GM18508 (cell line): ENCODE measurements at regions not wholly inside any gene's neighbourhood (a gene's known extent, or its start where the extent isn't known, plus 50 kb on each side); places are given as distances from the start of the nearest gene placed in this dataset.
"Not testable (repeated sequence)": the region's sequence is repeated elsewhere in the genome, so short reads cannot be mapped to it uniquely, and the experiment has no call there.

ENCODE experiments used
- ATAC-seq: cut with Tn5 transposase; IDR thresholded peaks from one replicate; pipeline ENCODE4 v1.9.1; 2021; ENCODE audit warnings: moderate number of reproducible peaks; ENCODE audit not compliant: insufficient read depth, unreplicated experiment

DNA sequence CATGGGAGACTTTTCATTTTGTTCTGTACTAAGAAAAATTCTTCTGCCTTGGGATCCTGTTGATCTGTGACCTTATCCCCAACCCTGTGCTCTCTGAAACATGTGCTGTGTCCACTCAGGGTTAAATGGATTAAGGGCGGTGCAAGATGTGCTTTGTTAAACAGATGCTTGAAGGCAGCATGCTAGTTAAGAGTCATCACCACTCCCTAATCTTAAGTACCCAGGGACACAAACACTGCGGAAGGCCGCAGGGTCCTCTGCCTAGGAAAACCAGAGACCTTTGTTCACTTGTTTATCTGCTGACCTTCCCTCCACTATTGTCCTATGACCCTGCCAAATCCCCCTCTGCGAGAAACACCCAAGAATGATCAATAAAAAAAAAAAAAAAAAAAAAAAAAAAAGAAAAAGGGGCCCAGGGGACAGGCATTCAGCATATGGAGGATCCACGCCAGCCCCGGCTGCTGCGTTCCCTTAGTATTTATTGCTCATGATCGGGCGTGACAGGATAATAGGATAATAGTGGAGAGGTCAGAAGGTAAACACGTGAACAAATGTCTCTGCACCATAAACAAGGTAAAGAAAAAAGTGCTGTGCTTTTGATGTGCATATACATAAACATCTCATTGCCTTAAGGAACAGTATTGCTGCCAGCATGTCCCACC, 113.7 kb upstream of the ZNF92 start:
- not testable (repeated sequence) for ATAC-seq

GRCh38 chr7:65254061-65254460, 119.6 kb upstream of the ZNF92 start:
- no peak for ATAC-seq

GRCh38 chr7:65251851-65252620, 121.6 kb upstream of the ZNF92 start:
- no peak for ATAC-seq

DNA sequence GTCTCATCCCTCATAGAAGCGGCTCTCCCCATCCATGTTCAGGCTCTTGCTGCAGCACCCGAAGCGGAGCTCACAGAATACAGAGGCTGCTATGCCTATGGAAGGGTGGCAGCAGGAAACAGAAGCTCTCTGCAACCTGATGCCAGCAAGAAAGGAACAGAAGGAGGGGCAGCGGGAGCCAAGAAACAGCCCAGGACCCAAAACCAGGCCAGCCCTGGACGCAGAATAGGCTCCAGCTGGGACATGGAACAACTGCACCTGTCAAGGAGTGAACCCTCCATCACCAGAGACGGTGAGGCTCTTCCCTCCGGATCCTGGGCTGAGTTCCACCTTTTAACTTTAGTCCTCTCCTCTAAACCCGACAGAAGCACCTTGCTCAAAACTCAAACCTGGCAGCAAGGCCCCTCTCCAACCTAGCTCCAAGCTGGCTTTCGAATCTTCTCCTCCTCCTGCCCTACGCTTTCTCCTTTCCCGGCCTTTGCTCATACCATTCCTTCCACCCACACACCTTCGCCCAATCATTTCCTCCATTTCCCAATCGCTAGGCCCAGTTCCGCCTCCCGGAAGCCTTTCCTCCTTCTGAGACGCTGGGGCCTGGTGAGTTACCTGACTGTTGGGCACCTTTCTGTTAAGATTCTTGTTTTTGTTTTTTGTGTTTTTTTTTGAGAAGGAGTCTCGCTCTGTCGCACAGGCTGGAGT, 122.8 kb upstream of the ZNF92 start:
- no peak for ATAC-seq

- no peak for ATAC-seq
Measured at GRCh38 chr7:65250216-65250615, 123.4 kb upstream of the ZNF92 start.

DNA sequence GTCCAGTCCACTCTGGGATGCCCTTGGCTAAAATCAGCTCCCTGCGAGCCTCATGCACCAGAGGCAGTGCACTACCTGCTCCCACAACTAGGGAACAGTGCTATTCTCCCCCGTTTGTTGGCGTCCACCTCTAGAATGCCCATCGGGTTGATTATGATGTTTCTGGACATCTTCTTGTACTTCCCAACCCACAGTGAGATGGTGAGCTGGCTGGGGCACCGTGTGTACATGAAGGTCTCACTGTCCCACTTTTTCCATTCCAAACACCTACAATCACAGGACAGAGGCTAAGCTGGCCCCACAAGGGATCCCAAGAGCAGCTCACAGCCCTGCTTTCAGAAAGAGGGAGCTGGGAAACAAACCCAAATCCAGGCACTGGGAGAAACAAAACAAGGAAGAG, 126.2 kb upstream of the ZNF92 start:
- ATAC-seq = no peak

DNA sequence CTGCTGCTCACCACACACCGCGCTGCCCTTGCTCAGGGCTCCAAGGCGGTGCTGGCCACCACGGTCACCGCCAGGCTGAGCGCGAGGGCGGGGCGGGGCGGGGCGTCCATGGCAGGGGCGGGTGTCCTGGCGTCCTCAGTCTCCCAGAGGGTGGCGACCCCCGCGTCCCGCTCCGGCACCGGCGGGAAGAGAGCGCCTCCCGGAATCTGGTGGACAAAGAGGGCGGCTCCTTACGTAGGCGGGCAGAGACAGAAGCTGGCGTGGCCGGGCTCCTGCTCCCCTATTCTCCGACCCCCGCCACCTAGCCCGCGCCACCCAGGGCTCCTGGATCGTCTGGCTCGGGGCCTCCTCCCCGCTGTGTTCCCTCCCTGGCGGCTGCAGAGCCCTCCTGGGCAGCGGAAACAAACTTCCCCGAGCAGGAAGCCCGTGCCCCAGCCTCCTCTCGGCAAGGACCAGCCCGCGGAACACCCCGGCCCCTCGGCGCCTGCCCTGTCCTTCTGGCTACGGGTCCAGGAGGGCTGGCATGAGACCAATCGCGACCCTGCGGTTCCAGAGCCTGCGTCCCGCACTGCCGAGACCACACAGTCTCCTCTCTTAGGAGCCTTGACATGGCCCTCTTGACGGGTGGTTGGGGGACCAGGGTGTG, 133.8 kb upstream of the ZNF92 start:
- no peak for ATAC-seq

- ATAC-seq = no peak
Measured at GRCh38 chr7:65239324-65239706, 134.3 kb upstream of the ZNF92 start.

- no peak for ATAC-seq
Measured at GRCh38 chr7:65238785-65239184, 134.9 kb upstream of the ZNF92 start.

DNA sequence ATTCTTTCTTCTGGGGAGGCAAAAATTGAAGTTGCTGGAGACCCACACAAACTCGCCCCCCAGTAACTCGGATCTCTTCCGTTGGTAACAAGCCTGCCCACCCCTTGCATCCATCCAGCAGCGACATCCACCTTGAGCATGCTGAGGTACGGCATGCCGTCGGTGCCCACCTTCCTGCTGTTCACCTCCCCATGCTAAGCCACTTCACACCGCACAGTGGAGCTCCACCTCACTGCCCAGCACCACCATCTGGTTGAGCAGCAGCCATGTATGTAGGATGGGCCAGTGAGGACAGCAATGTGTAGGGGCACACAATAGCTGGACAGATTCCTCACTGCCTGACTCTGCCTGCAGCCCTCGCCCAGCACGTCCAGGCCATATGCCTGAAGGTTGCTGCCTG, 138.1 kb upstream of the ZNF92 start:
- ATAC-seq = no peak

DNA sequence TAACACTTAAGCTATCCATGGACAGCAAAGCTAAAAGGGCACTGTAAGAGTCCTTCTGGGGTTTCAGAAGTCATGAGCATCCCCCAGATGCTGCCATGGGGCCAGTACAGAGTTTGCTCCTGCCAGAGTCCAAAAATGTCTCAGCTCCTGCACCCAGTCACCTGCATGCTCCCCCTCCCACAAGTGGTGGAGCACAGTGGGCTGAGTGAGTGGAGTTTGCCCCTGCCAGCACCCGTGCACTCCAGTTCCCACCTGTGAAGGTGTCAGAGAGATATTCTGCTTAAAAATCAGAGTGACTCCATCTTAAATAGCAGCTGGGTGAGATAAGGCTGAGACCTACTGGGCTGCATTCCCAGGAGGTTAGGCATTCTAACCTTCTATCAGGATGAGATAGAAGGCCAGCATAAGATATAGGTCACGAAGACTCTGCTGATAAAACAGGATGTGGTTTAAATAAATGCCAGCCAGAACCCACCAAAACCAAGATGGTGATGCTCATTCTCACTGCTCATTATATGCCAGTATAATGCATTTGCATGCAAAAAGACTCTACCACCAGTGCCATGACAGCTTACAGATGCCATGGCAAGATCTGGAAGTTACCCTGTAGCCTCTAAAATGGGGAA, 140.1 kb upstream of the ZNF92 start:
- ATAC-seq = no peak

- ATAC-seq = no peak
Measured at GRCh38 chr7:65230231-65230630, 143.4 kb upstream of the ZNF92 start.

DNA sequence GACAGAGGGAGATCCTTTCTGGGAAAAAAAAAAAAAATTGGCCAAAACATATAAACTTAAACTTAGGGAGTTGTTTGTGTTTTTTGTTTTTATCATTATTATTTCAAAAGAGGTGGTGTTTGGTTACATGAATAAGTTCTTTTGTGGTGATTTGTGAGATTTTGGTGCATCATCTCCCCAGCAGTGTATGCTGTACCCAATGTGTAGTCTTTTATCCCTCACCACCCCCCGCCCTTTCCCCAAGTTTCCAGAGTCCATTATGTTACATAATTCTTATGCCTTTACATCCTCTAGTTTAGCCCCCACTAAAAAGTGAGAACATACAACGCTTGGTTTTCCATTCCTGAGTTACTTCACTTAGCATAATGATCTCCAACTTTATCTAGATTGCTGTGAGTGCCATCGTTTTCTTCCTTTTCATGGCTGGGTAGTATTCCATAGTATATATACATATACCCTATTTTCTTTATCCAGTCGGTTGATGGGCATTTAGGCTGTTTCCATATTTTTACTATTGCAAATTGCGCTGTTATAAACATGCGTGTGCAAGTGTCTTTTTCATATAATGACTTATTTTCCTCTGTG, 148.1 kb upstream of the ZNF92 start:
- ATAC-seq = no peak

DNA sequence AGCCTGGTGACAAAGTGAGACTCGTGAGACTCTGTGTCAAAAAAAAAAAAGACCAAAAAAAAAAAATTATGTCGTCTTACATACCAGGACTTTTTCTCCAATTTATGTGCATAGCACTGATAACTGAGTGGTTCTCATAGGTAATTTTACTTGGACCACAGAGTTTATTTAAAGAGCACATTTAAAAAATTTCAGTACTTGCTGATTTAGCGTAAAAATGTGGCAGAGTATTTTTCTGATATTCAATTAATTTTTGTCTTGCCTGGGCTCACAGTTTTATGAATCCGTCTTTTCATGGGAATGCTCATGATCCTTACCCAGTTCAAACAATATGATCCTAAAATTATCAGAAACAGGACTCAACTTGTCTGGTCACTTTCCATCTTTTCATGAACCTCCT, 151.0 kb upstream of the ZNF92 start:
- ATAC-seq = no peak

GRCh38 chr7:65221683-65222082, 152.0 kb upstream of the ZNF92 start:
- no peak for ATAC-seq

DNA sequence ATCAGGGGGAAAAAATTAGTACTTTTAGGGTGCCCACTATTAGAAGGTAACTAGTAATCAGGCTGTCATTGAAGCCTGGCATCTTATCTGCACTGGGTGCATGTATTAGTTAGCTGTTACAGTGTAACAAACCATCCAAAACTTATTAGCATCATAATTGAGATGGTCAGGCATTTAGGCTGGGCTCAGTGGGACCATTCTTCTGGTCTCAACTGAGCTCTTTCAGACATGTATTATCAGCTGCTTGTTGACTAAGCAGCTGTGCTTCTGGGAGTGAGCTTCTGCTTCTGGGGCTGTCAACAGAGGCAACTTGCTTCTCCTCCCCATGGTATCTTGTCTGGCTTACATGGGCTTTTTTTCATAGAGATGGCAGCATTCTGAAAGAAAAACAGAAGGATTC, 154.0 kb upstream of the ZNF92 start:
- no peak for ATAC-seq

GRCh38 chr7:65216469-65216868, 157.2 kb upstream of the ZNF92 start:
- peak; percentile 74 for ATAC-seq

DNA sequence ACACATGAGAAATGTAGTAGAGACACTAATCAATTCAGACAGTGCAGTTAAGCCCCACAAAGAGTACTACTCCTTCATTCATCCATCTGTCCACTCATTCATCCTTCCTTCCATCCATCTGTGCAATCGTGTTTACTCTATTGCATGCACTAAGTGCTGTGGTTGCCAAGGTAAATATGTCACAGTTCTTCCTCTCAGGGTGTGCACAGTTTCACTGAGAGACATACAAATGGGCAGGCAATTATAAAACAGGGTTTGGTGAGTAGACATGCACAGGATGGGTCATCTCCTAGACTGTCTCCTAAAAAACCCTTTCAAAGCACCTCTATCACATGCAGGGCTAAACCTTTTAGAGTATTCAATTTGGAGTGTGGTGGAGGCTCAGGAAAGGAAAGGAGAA, 160.4 kb upstream of the ZNF92 start:
- ATAC-seq = not testable (repeated sequence)

GRCh38 chr7:65199221-65199620, 174.4 kb upstream of the ZNF92 start:
- not testable (repeated sequence) for ATAC-seq
